ENCODE measurements at regions not wholly inside any gene's neighbourhood (a gene's known extent, or its start where the extent isn't known, plus 50 kb on each side); places are given as distances from the start of the nearest gene placed in this dataset.
"Not testable (repeated sequence)": the region's sequence is repeated elsewhere in the genome, so short reads cannot be mapped to it uniquely, and the experiment has no call there.

- H3K4me1 Mint-ChIP-seq, result no peaks in the 10 kb centered on the region
- H3K27me3 Mint-ChIP-seq, result no peaks in the 10 kb centered on the region
- peaks cover 8% of the 10 kb centered on the region for H3K36me3 Mint-ChIP-seq
- no peak overlapping the region for H3K4me3 Mint-ChIP-seq
- no peak overlapping the region for H3K27ac Mint-ChIP-seq
- ATAC-seq, result no peak
- H3K9me3 Mint-ChIP-seq, result peaks cover 6% of the 10 kb centered on the region
Measured at GRCh38 chr3:104245261-104245660, 1121.4 kb upstream of the ALCAM start.

- peaks cover 4% of the 10 kb centered on the region for H3K9me3 Mint-ChIP-seq
- no peak overlapping the region for H3K27ac Mint-ChIP-seq
- no peaks in the 10 kb centered on the region for H3K27me3 Mint-ChIP-seq
- H3K4me3 Mint-ChIP-seq, result no peak overlapping the region
- ATAC-seq, result no peak
- peaks cover 8% of the 10 kb centered on the region for H3K36me3 Mint-ChIP-seq
- no peaks in the 10 kb centered on the region for H3K4me1 Mint-ChIP-seq
Measured at GRCh38 chr3:104245981-104246380, 1120.7 kb upstream of the ALCAM start.

- H3K36me3 Mint-ChIP-seq, result no peaks in the 10 kb centered on the region
- H3K27me3 Mint-ChIP-seq, result no peaks in the 10 kb centered on the region
- no peak overlapping the region for H3K4me3 Mint-ChIP-seq
- no peak for ATAC-seq
- H3K4me1 Mint-ChIP-seq, result no peaks in the 10 kb centered on the region
- H3K9me3 Mint-ChIP-seq, result no peaks in the 10 kb centered on the region
- no peak overlapping the region for H3K27ac Mint-ChIP-seq
Measured at GRCh38 chr3:104257486-104257885, 1109.2 kb upstream of the ALCAM start.

GRCh38 chr3:104263477-104263876 is 1103.2 kb upstream of the ALCAM start:
- Mint-ChIP-seq H3K27me3 (peaks cover 9% of the 10 kb centered on the region), H3K4me3 (no peak overlapping the region), H3K9me3 (peaks cover 12% of the 10 kb centered on the region), H3K4me1 (no peaks in the 10 kb centered on the region), H3K27ac (no peak overlapping the region), H3K36me3 (no peaks in the 10 kb centered on the region)
- ATAC-seq, result no peak

GRCh38 chr3:104266219-104266618 is 1100.5 kb upstream of the ALCAM start:
- peaks cover 15% of the 10 kb centered on the region for H3K9me3 Mint-ChIP-seq
- not testable (repeated sequence) for H3K4me1 Mint-ChIP-seq, H3K27ac Mint-ChIP-seq, H3K4me3 Mint-ChIP-seq, H3K27me3 Mint-ChIP-seq, H3K36me3 Mint-ChIP-seq, ATAC-seq

GRCh38 chr3:104269771-104270170 is 1096.9 kb upstream of the ALCAM start:
- no peaks in the 10 kb centered on the region for H3K4me1 Mint-ChIP-seq
- no peaks in the 10 kb centered on the region for H3K36me3 Mint-ChIP-seq
- H3K9me3 Mint-ChIP-seq, result peaks cover 15% of the 10 kb centered on the region
- ATAC-seq, result no peak
- no peak overlapping the region for H3K27ac Mint-ChIP-seq
- no peak overlapping the region for H3K4me3 Mint-ChIP-seq
- H3K27me3 Mint-ChIP-seq, result peaks cover 9% of the 10 kb centered on the region

- ATAC-seq, result no peak
- H3K4me3 Mint-ChIP-seq, result no peak overlapping the region
- no peak overlapping the region for H3K27ac Mint-ChIP-seq
- H3K36me3 Mint-ChIP-seq, result no peaks in the 10 kb centered on the region
- peaks cover 10% of the 10 kb centered on the region for H3K9me3 Mint-ChIP-seq
- no peaks in the 10 kb centered on the region for H3K27me3 Mint-ChIP-seq
- H3K4me1 Mint-ChIP-seq, result no peaks in the 10 kb centered on the region
Measured at GRCh38 chr3:104273046-104273649, 1093.6 kb upstream of the ALCAM start.

- Mint-ChIP-seq H3K27ac (no peak overlapping the region), H3K27me3 (no peaks in the 10 kb centered on the region), H3K36me3 (no peaks in the 10 kb centered on the region), H3K4me1 (no peaks in the 10 kb centered on the region), H3K9me3 (peaks cover 8% of the 10 kb centered on the region), H3K4me3 (no peak overlapping the region)
- no peak for ATAC-seq
Measured at GRCh38 chr3:104275199-104275598, 1091.5 kb upstream of the ALCAM start.

GRCh38 chr3:104279617-104280016 is 1087.1 kb upstream of the ALCAM start:
- Mint-ChIP-seq H3K27me3 (no peaks in the 10 kb centered on the region), H3K9me3 (peaks cover 15% of the 10 kb centered on the region), H3K4me1 (no peaks in the 10 kb centered on the region), H3K36me3 (peaks cover 7% of the 10 kb centered on the region), H3K4me3 (no peak overlapping the region), H3K27ac (no peak overlapping the region)
- ATAC-seq, result no peak

GRCh38 chr3:104281713-104282112 is 1085.0 kb upstream of the ALCAM start:
- no peak overlapping the region for H3K4me3 Mint-ChIP-seq
- H3K4me1 Mint-ChIP-seq, result no peaks in the 10 kb centered on the region
- no peaks in the 10 kb centered on the region for H3K27me3 Mint-ChIP-seq
- ATAC-seq, result no peak
- peaks cover 14% of the 10 kb centered on the region for H3K9me3 Mint-ChIP-seq
- no peak overlapping the region for H3K27ac Mint-ChIP-seq
- H3K36me3 Mint-ChIP-seq, result peaks cover 7% of the 10 kb centered on the region

- peaks cover 4% of the 10 kb centered on the region for H3K4me1 Mint-ChIP-seq
- ATAC-seq, result no peak
- H3K27me3 Mint-ChIP-seq, result no peaks in the 10 kb centered on the region
- H3K36me3 Mint-ChIP-seq, result peaks cover 7% of the 10 kb centered on the region
- H3K9me3 Mint-ChIP-seq, result peaks cover 13% of the 10 kb centered on the region
- H3K4me3 Mint-ChIP-seq, result no peak overlapping the region
- H3K27ac Mint-ChIP-seq, result no peak overlapping the region
Measured at GRCh38 chr3:104286645-104287044, 1080.1 kb upstream of the ALCAM start.

GRCh38 chr3:104291437-104291851 is 1075.3 kb upstream of the ALCAM start:
- Mint-ChIP-seq H3K4me1 (peaks cover 26% of the 10 kb centered on the region), H3K4me3 (peak overlapping the region; percentile 62), H3K27me3 (no peaks in the 10 kb centered on the region), H3K27ac (peak overlapping the region; percentile 85), H3K36me3 (no peaks in the 10 kb centered on the region), H3K9me3 (peaks cover 4% of the 10 kb centered on the region)
- ATAC-seq, result peak; percentile 60

- Mint-ChIP-seq H3K4me3 (peak overlapping the region; percentile 62), H3K27me3 (no peaks in the 10 kb centered on the region), H3K27ac (peak overlapping the region; percentile 85), H3K36me3 (no peaks in the 10 kb centered on the region), H3K9me3 (no peaks in the 10 kb centered on the region), H3K4me1 (peaks cover 26% of the 10 kb centered on the region)
- no peak for ATAC-seq
Measured at GRCh38 chr3:104291878-104292277, 1074.8 kb upstream of the ALCAM start.

GRCh38 chr3:104297617-104298016 is 1069.1 kb upstream of the ALCAM start:
- Mint-ChIP-seq H3K9me3 (no peaks in the 10 kb centered on the region), H3K4me3 (no peak overlapping the region), H3K36me3 (no peaks in the 10 kb centered on the region), H3K27me3 (no peaks in the 10 kb centered on the region), H3K4me1 (peaks cover 23% of the 10 kb centered on the region), H3K27ac (no peak overlapping the region)
- no peak for ATAC-seq

GRCh38 chr3:104298662-104299061 is 1068.0 kb upstream of the ALCAM start:
- ATAC-seq, result no peak
- Mint-ChIP-seq H3K4me1 (peaks cover 18% of the 10 kb centered on the region), H3K4me3 (no peak overlapping the region), H3K36me3 (no peaks in the 10 kb centered on the region), H3K9me3 (no peaks in the 10 kb centered on the region), H3K27ac (no peak overlapping the region), H3K27me3 (no peaks in the 10 kb centered on the region)

GRCh38 chr3:104316118-104316517 is 1050.6 kb upstream of the ALCAM start:
- ATAC-seq, result no peak
- Mint-ChIP-seq H3K36me3 (peaks cover 38% of the 10 kb centered on the region), H3K4me3 (no peak overlapping the region), H3K27me3 (no peaks in the 10 kb centered on the region), H3K4me1 (no peaks in the 10 kb centered on the region), H3K9me3 (peaks cover 20% of the 10 kb centered on the region), H3K27ac (no peak overlapping the region)

- H3K9me3 Mint-ChIP-seq, result peaks cover 41% of the 10 kb centered on the region
- no peaks in the 10 kb centered on the region for H3K27me3 Mint-ChIP-seq
- peaks cover 63% of the 10 kb centered on the region for H3K36me3 Mint-ChIP-seq
- H3K27ac Mint-ChIP-seq, result no peak overlapping the region
- H3K4me1 Mint-ChIP-seq, result no peaks in the 10 kb centered on the region
- ATAC-seq, result no peak
- H3K4me3 Mint-ChIP-seq, result no peak overlapping the region
Measured at GRCh38 chr3:104323226-104323625, 1043.5 kb upstream of the ALCAM start.
